NCI-H1694 (cell line): ENCODE measurements at regions not wholly inside any gene's neighbourhood (a gene's known extent, or its start where the extent isn't known, plus 50 kb on each side); places are given as distances from the start of the nearest gene placed in this dataset.

Source experiments
- DNase-seq: peaks from one replicate; lab custom pipeline; 2025; lab: John Stamatoyannopoulos, UW

DNA sequence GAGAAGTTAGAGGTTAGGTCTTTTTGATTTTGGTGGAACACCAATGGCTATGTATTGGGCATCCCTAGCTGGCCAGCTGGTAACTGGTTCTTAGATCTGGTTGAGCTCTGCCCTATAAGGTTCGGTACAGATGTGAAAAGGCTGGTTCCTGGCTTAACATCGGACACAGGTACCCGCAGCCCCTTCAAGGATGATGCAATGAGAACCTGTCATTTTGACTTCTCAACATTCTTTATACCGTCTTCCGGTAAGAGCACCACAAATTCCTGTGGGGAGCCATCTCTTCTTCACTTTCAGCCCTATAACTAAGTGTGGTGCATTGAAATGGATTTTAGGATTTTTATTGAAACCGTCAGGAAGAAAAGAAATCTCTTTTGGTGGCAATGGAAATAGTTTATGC lies 222.8 kb downstream of the ADAMTS9 start:
- no peak for DNase-seq

DNA sequence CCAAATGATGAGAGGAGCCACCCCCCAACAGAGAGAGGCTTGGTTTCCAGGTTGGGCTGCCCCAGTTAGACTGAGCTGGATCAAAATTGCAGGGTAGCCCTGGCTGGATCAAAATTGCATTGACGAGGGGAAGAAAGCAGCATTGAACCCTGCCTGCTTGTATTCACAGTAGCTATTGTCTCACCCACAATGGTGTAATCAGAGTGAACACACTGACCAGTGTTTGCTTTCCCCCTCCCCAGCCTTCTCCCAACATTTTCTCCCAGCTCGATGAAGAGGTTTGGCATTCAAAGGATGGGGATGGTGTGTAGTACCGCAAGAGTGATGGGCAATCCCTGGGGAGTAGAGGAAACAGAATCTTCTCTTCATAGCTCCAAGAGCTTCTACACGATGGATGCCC lies 223.8 kb downstream of the ADAMTS9 start:
- no peak for DNase-seq

DNA sequence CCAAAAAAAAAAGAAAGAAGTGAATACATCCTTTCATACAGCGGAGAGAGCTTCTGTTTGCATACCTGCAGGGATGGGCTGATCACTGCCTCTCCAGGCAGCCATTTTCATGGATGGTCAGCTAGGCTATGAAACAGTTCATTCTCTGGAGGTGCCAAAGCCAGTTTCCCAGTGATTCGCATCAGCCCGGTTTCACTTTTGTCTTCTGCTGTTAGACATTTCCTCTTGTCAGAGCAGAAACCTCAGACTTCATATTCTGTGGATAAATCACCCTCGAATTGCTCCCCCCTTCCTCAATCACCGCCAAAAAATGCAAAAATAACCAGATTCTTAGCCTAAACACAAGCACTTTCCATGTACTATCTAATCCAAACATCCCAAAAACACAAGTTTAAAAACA lies 225.6 kb downstream of the ADAMTS9 start:
- no peak for DNase-seq

DNA sequence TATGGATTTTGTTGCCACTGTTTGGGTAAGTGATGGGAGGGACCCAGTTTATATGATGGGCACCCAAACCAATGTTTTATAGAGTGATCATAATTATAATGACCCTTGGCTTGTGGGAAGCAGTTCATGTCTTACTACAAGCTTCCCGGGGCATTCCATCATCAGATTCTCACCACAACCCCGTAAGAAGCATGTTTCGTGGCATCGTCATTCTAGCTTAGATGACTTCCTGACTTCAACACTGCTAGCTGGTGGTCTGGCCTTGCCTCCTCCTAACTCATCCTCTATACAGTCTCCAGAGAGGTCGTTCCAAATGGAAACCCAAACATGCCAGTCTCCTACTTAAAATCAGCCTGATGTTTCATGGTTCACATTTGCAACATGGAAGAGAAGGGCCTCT lies 226.9 kb downstream of the ADAMTS9 start:
- no peak for DNase-seq

DNA sequence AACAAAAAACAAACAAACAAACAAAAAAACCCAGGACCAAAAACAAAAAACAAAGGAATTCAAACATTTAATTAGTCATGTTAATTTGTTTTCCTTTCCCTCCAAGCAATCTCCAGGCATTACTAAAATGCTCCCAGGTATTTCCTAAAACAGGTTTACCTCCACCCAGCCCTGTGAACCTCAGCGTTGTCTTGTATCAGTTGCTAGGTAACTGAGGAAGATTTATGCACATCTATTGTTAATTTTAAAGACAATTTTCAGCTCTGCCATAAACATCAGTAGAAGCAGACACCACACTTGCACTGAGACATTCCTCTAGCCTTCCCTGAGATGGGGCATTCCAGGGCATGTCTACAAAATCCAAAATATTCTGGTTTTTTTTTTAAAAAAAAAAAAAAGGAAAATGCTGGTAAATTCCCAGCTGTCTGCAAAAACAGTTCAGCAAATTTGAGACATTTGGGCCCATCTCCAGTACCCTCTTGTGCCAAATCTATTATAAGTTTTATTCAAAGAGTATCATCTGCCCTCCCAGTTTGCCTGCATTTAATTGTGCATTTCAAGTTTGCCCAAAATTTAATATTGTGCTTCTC lies 227.6 kb downstream of the ADAMTS9 start:
- no peak for DNase-seq

DNA sequence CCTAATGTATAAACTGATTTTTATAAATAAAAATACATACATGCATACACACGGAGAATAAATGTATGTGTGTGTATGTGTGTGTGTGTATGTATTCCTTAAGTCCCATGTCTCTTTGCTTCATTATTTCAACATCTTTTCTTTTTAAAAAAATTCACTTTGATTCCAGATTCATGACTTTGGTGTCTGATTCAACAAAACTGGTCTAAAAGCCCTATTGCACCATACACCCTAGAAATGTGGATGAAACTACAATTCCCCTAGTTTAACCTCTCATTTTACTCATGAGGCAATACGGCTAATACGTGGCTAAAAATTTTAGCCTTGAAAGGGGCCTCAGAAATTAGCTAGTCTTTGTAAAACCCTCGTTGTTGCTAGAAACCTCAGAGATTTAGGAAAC lies 228.1 kb downstream of the ADAMTS9 start:
- DNase-seq = no peak

DNA sequence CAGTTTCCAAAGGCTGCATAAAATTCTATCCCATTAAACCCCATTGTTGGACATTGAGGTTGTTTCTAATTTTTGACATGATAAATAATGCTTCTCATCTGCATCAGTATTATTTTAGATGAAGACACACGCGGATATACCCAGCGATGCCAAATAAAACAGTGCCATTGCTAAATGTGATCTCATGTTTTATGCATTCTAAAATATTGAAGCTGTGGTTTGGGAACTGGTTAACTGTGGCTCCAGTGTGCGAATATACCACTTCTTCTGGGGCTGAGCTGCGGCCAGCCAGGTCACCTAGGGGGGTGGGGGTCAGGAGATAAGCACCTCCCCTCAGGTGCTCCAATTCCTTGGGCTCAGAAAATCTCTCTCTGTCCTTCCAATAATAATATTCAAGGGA lies 230.0 kb downstream of the ADAMTS9 start:
- no peak for DNase-seq

DNA sequence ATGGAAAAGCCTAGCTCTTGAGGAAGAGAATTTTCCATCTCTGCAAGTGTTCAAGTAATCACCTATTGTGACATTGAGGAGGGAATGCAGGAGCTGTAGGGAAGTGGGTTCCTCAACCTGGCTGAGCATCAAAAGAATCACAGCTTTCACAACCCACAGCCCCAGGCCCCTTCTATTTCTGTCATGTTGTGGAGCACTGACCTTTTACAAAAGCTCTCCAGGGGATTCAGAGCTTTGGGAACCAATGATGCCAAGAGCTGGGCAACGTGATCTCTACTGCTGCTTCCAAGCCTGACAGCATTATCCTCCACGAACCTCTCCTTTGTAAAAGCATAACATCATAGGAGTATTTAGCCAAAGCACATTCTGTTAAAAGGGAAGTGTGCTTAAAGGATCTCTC lies 231.1 kb downstream of the ADAMTS9 start:
- DNase-seq = no peak

DNA sequence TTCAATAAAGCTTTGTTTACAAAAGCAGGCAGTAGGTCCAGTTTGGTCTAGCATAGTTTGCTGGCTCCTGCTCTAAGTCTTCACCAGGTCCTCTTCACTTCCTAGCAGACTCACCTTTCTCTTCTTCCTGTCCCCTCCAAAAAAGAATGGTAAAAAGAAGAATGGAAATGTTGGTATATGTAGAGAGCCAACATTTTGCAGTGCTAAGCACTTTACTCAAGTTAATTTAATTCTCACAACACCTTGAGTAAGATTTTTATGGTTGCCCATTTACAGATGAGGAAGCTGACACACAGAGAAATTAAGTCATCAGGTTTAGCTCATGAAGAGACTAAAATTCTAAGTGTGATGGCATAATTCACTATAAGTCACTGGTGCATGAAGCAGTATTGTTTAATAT lies 230.1 kb upstream of the PRICKLE2 start:
- DNase-seq = no peak

DNA sequence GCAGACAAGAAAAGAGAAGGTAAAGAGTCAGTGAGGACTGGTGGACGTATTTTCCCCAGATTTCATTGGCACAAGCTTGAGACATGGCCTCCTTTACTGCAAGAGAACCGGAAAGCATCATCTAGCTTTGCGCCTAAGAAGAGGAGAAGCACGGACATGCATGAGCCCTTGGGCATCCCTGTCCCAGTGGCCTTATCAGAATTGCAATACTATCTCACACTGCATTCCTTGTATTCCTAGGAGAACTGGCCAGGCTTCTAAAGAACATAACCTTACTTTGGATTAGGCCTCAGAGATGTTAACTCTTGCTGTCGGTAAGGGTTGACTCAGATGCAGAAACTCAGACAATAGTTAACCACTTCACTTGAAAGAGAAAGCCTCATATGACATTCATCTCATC lies 229.5 kb upstream of the PRICKLE2 start:
- DNase-seq = no peak

DNA sequence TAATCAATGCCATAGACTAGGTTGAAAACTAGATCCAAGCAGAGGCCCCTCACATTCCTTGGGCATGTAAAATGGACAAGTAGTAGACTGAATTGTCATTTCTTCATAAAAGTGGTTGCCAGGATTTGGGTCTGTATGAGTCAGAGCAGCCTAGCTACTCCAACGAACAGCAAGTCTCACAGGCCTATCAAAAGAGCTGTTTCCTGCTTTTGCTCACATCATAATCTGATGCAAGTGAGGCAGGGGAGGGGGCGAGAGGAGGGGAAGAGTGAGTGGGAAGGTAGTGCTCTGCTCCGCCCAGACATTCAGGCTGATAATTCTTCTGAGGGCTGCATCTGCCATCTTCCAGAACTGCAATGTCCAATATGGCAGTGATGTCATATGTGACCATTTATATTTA lies 228.9 kb upstream of the PRICKLE2 start:
- DNase-seq = no peak

DNA sequence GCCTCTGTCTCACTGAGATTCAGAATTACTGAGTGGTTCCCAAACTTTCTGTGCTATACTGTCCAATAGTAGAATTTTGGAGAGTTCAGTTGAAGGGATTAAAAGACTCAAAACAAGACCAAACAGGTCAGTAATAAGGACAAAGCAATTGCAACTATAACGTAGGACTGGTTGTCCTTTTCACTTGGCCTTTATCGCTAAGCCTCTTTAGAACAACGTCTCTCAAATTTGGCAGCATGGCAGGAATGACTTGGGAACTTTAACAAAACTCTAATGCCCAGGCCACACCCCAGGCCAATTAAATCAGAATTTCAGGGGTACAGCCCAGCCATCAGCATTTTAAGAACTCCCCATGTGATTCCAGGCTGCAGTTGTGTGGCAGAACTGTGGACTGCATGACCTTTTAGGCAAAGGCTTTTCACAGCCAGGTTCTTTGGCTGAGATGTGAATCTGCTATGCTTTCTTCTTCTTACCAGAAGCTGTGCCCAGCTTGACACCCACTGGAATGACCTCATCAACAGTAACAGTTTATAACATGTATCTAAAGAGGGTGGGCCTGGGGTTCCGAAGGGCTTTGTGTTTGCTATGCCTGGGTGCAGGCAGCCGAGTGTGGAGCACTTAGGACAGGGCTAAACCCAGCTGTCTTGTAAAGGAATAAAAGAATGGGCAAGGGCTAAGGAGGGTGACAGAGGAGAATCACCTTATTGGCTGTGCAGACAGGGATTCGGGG lies 226.2 kb upstream of the PRICKLE2 start:
- DNase-seq = no peak

DNA sequence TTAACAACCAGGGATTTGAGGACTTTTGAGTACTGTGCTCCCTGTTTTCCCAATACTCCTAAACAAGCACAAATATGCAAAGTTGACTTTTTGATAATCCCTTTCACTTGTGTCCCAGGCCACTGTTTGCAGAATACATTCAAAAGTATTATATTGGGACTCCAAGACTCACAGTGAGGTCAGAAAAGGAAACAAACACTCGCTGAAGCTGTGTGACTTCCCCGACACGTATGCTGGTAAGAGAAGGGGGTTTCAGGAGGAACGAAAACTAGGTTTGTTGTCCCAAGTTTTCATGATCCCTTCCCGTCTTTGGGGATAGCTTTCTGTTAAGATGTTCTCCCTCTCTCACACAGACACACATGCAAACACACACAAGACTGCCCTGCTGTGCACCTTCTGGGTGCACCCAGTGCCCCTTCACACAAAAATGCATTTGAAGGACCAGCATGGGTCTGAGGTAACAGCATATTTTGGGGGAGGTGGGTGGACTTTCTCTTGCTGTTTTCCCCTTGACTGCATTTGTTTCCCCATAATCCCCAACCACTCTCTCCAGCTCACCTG lies 225.2 kb upstream of the PRICKLE2 start:
- no peak for DNase-seq

DNA sequence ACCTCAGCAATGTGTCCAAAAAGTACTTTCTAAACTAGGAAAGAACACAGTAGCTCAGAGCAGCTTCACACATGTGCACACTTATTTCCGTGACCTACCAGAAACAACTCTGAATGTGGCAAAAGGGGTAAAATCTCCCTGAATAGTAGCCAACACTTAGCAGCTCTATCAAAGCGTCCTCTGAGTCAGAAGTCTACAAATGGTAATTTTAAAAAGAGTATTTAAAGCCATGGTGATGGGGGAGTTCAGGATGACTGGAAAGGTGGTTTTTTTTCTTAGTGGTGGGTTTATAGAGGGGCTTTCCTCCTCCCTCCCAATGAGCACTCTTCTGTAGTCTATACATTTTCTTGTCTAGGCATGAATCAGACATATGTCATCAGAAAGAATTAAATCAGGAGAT lies 223.8 kb upstream of the PRICKLE2 start:
- DNase-seq = no peak

DNA sequence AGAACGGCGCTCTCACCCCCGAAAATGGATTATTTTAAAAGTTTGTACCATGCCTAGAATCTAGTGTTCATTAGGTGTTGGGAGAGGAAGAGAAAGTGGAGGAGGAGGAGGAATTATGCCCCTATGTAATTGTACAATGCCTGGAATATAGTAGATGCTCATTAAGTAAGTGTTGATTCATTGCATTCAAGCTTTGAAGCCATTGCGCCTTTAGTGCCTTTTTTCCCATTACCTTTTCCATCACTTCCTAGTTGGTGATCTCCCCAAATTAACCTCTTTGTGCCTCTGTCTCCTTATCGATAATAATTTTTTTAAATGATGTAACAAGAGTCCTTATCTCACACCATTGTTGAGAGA lies 220.7 kb upstream of the PRICKLE2 start:
- no peak for DNase-seq

DNA sequence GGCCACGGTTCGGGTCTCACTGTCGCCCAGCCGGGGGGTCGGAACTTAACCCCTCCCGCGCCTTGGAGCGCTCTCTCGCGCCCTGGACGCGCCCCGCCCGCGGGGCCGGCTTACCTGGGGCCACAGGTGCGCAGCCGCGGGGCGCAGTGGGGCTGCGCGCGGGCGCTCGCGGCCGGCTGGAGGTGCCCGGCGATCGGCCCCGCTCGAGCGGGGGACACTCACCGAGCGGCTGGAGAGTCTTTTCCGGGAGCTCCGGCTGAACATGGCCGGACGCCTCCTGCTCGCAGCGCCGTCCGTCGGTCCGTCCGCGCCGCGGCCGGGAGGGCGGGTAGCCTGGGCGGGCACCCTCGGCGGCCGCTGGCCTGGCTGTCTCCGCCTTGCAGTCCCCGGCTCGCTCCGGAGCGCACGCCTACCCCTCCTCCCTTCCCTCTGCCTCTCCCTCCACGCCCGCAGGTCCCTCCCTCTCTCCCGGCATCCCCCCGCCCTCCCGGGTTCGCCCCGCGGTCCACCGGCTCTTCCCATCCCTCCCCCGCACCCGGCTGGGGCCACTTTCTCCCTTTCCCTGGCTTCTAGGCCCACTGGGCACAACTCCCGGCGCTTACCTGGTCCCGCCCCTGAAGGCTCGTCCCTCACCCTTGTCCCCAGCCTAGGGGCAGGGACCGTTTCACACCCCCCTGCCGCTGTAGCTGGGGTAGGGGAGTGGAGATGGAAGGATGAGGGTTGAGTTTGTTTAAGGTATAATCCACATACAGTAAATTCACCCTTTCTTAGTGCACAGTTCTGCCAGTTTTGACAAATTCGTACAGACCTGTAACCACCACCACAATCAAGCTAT lies 220.1 kb upstream of the PRICKLE2 start:
- no peak for DNase-seq

DNA sequence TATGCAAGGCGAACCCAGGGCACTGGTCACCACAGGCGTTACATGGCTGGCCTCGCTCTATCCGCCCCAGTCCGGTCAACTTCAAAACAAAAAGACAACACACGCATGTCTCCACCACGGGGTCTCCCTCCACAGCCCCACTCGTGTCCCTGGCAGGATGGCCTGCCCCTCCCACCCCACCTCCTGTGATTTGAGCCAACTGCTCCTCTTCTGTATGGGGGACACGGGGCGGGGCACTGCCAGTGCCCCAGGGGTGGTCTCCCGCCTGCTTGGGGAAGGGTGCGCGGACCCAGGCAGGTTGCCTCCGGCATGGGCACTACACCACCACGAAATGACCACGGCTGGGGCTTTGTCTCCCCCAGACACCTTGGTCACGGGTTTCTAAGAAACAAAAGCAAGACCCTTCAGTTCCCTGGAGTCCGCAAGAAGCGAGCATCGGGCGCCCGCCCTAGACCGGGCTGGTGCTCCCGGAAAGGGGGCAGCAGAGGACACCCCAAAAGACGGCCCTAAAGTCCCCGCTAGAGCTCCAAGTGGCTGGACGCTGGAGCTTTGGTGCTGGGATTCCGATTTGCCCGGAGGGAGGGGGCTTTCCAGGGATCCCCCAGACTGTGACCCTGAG lies 219.3 kb upstream of the PRICKLE2 start:
- DNase-seq = no peak

DNA sequence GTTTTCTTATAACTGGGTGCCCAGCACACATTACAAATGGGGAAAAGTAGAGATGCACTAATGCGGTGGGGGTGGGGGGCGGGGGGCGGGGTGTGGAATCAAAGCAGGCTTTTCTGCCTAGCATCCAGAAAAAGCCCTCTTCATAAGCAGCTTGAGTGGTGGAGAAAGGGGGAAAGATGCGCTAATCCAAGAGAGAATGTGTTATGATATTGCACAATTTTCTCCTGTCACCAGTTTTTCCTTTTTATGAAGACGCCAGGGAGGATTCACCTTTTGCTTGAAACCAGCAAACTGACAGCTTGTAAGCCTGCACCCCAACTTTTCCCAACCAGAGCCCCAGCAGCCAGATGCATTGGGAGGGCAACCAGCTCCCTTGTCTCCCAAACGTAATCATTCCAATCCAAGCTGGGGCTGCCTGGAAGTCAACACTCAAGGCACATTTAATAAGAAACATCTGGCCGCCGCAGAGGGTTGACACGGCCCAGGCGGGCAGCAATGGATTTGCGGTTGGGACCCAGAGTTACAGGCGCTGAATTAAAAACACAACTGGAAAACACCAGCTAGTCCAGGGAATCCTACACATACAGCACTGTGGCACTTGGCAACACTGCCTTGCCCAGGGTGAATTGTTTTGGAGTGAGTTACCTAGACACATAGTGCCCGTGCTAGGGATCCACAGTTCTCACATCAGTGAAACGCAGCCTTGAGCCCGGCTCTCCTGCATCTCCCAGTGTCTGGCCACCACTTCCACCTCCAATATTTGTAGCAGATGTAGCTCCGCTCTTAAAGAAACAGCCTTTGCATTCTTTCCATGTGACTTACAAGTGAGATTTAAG lies 218.5 kb upstream of the PRICKLE2 start:
- DNase-seq = no peak

DNA sequence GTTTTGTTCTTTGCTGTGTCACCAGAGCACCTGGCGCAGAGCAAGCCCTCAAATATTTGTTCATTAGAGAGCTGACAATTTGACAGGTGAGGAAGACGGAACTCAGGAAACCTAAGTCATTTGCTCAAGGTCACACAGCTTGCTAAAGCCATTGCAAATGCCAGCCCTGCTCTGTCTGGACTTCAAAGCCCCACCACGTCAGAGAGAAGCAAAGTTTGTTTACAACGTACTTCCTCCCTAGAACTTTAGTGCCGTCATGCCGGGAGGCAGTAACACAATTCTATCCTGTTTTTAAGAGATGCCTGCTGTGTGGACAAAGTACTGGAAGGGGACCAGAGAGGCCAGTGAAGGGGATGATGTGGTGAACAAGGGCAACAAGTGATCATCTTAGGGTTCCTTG lies 216.6 kb upstream of the PRICKLE2 start:
- no peak for DNase-seq

DNA sequence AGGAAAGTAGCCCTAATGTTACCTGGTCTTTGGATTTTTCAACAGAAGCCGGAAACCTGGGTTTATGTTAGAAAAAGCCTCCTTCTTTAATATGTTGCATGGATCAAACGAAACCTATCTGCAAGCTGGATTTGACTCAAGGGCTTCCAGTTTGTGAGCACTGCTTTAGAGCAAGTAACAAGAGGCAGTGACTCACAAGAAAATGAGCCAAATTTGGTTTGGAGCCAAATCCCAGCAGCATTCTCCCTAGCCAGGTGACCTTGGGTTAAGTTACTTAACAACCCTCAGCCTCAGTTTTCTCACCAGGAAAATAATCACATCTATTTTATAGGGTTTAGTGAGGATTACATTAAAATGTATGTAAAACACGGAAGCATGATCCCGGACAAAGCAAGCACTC lies 215.2 kb upstream of the PRICKLE2 start:
- no peak for DNase-seq

DNA sequence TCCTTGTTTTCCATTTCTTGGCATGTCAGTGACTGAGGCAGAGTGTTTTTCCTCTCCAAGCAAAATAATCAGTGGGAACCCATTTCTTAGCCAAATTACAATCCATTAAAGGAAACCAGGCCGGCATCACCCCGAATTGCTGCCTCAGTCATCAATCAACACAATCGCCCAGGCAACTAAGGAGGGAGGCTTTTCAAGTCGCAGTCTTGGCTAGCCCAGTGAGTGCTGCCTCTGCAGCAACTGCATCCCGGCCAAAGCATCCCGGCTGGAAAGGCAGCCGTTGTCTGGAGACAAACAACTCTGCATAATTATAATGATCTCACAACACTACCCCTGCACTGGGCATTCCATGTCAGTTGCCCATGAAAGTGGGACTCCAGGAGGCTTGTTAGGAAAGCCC lies 213.5 kb upstream of the PRICKLE2 start:
- DNase-seq = no peak

DNA sequence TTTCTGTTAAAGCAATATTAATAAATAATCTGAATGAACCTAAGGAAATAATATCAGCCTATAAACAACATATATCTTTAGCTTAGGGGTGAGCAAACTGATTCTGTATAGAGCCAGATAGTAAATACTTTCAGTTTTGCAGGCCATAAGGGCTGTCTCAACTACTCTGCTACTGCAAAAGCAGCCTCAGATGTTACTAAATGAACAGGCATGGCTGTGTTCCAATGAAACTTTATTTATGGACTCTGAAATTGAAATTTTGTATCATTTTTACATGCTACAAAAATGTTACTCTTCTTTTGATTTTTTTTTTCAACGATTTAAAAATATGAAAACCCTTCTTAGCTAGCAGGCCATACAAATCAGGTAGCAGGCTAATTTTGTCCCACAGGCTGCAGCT lies 212.8 kb upstream of the PRICKLE2 start:
- no peak for DNase-seq
